H1 (cell line): ENCODE measurements at regions not wholly inside any gene's neighbourhood (a gene's known extent, or its start where the extent isn't known, plus 50 kb on each side); places are given as distances from the start of the nearest gene placed in this dataset.

ENCODE experiments used
- CTBP2 ChIP-seq: IDR thresholded peaks from 2 replicates; pipeline ENCODE4 v1.7.0; 2011; ENCODE audit warnings: borderline replicate concordance, mild to moderate bottlenecking, moderate library complexity, mixed read lengths, low read length; ENCODE audit not compliant: insufficient read depth, insufficient read length
- EGR1 ChIP-seq: IDR thresholded peaks from 2 replicates; pipeline ENCODE4 v1.6.1; 2011; ENCODE audit warnings: low read depth, low read length, borderline replicate concordance
- POLR2AphosphoS5 ChIP-seq: IDR thresholded peaks from 2 replicates; pipeline ENCODE4 v1.6.1; 2011; ENCODE audit warnings: low read depth, low read length
- RXRA ChIP-seq: IDR thresholded peaks from 2 replicates; pipeline ENCODE4 v1.6.1; 2011; ENCODE audit warnings: low read depth, mild to moderate bottlenecking, low read length, moderate library complexity; ENCODE audit not compliant: insufficient read depth
- SIN3A ChIP-seq, 2 experiments: IDR thresholded peaks in 1 of 2; conservative IDR thresholded peaks in 1 of 2; 2 replicates each; pipeline ENCODE4 v1.6.1; 2011 to 2012; ENCODE audit warnings: low read length in 2 of 2, improper control_type of control experiment in 1 of 2, low read depth in 1 of 2, mild to moderate bottlenecking in 1 of 2
- SIRT6 ChIP-seq: IDR thresholded peaks from one replicate; pipeline ENCODE4 v1.7.1; 2012; ENCODE audit warnings: low read length, inconsistent platforms
- SP1 ChIP-seq: IDR thresholded peaks from 2 replicates; pipeline ENCODE4 v1.6.1; 2011; ENCODE audit warnings: low read depth, low read length
- TEAD4 ChIP-seq: IDR thresholded peaks from 2 replicates; pipeline ENCODE4 v1.6.1; 2012; ENCODE audit warnings: low read depth, low read length, inconsistent platforms, mixed read lengths
- USF2 ChIP-seq: IDR thresholded peaks from 2 replicates; pipeline ENCODE4 v1.6.1; 2011; ENCODE audit warnings: low read length, improper control_type of control experiment

- TF ChIP-seq USF2: no peak
- TF ChIP-seq EGR1: 0 out of 2 replicates have a peak, but pooled peaks have one; percentile 6
- no peak for TF ChIP-seq POLR2AphosphoS5
- no peak for TF ChIP-seq RXRA
- TF ChIP-seq SP1: no peak
- no peak for TF ChIP-seq CTBP2
- TF ChIP-seq SIN3A (conservative IDR thresholded peaks at IDR 0.05 in 1 of 2, IDR thresholded peaks at IDR 0.05 in 1 of 2; ENCODE audit: low read depth in 1 of 2, low read length in 2 of 2): no peak
- peak; percentile 73 for TF ChIP-seq TEAD4
- no peak for TF ChIP-seq SIRT6
These were observed 131.8 kb upstream of the NGF start (continued) for GRCh38 chr1:115469703-115470476.
